HuH-7 (cell line): ENCODE measurements at regions not wholly inside any gene's neighbourhood (a gene's known extent, or its start where the extent isn't known, plus 50 kb on each side); places are given as distances from the start of the nearest gene placed in this dataset.

Experiments used
- DNase-seq: peaks from one replicate; pipeline ENCODE4 v3.0.0; 2011; ENCODE audit warnings: low spot score

- no peak for DNase-seq
Measured at GRCh38 chr10:111354859-111355258, 278.0 kb downstream of the ADRA2A start.

- no peak for DNase-seq
Measured at GRCh38 chr10:111356571-111356970, 279.7 kb downstream of the ADRA2A start.

GRCh38 chr10:111357859-111358258 lies 281.0 kb downstream of the ADRA2A start:
- no peak for DNase-seq

GRCh38 chr10:111360260-111360925 lies 283.6 kb downstream of the ADRA2A start:
- peak; percentile 40 for DNase-seq

GRCh38 chr10:111367531-111367930 lies 290.7 kb downstream of the ADRA2A start:
- no peak for DNase-seq

GRCh38 chr10:111370101-111370500 lies 293.3 kb downstream of the ADRA2A start:
- DNase-seq = no peak

GRCh38 chr10:111373696-111374095 lies 296.9 kb downstream of the ADRA2A start:
- no peak for DNase-seq

GRCh38 chr10:111379534-111380187 lies 302.8 kb downstream of the ADRA2A start:
- DNase-seq = no peak

GRCh38 chr10:111384556-111384955 lies 307.7 kb downstream of the ADRA2A start:
- DNase-seq = no peak

GRCh38 chr10:111390813-111391563 lies 314.2 kb downstream of the ADRA2A start:
- DNase-seq = no peak

- no peak for DNase-seq
Measured at GRCh38 chr10:111392159-111392558, 315.3 kb downstream of the ADRA2A start.

- DNase-seq = no peak
Measured at GRCh38 chr10:111392910-111393309, 316.1 kb downstream of the ADRA2A start.

- no peak for DNase-seq
Measured at GRCh38 chr10:111410740-111411139, 333.9 kb downstream of the ADRA2A start.

GRCh38 chr10:111425459-111425858 lies 348.6 kb downstream of the ADRA2A start:
- no peak for DNase-seq

GRCh38 chr10:111429288-111430028 lies 352.6 kb downstream of the ADRA2A start:
- no peak for DNase-seq

GRCh38 chr10:111430070-111430469 lies 353.2 kb downstream of the ADRA2A start:
- DNase-seq = no peak

- DNase-seq = no peak
Measured at GRCh38 chr10:111432588-111432987, 355.8 kb downstream of the ADRA2A start.

- no peak for DNase-seq
Measured at GRCh38 chr10:111435871-111436270, 359.0 kb downstream of the ADRA2A start.

GRCh38 chr10:111439034-111439842 lies 362.4 kb downstream of the ADRA2A start:
- no peak for DNase-seq

GRCh38 chr10:111440501-111440900 lies 363.7 kb downstream of the ADRA2A start:
- no peak for DNase-seq

GRCh38 chr10:111445667-111446066 lies 368.8 kb downstream of the ADRA2A start:
- DNase-seq = no peak

- no peak for DNase-seq
Measured at GRCh38 chr10:111446966-111447365, 370.1 kb downstream of the ADRA2A start.
